Sigmoid colon (tissue), 3 donors: ENCODE measurements at regions not wholly inside any gene's neighbourhood (a gene's known extent, or its start where the extent isn't known, plus 50 kb on each side); places are given as distances from the start of the nearest gene placed in this dataset.

Experiments used
- POLR2A ChIP-seq, 2 donors: fragments of 450-650 bp; IDR thresholded peaks; one replicate each; pipeline ENCODE4 v1.6.1; 2016; ENCODE audit warnings: antibody characterized with exemption in 2 of 2, mild to moderate bottlenecking in 2 of 2, moderate library complexity in 2 of 2
- TF ChIP-seq, protein P1 (sequence below), 4 experiments: fragments of 450-650 bp in 3 of 4; fragments of 200-600 bp in 1 of 4; IDR thresholded peaks; one replicate each; pipeline ENCODE4 v1.5.1; 2016 to 2019; ENCODE audit warnings: antibody characterized with exemption in 4 of 4, mild to moderate bottlenecking in 3 of 4, moderate library complexity in 2 of 4

DNA sequence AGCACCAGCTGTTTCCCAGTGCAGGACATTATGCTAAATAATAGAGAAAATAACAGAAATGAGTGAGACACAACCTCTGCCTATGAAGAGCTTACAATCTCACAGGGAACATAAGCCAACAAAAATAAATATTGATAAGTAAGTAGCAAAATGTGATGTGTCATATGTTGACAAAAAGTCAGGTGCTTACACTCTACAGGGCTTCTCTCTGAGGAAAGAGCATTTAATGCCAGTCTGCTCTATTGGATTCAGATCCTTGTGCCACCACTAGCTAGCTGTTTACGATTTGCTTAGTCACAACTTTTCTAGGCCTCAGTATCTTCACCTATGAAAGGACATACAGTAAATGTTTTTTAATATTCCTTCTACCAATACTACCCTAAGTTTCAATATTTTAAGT is 500.9 kb upstream of the NAALADL2 start:
- no peak for TF ChIP-seq POLR2A (IDR thresholded peaks at IDR 0.05)
- TF ChIP-seq, protein P1, sequence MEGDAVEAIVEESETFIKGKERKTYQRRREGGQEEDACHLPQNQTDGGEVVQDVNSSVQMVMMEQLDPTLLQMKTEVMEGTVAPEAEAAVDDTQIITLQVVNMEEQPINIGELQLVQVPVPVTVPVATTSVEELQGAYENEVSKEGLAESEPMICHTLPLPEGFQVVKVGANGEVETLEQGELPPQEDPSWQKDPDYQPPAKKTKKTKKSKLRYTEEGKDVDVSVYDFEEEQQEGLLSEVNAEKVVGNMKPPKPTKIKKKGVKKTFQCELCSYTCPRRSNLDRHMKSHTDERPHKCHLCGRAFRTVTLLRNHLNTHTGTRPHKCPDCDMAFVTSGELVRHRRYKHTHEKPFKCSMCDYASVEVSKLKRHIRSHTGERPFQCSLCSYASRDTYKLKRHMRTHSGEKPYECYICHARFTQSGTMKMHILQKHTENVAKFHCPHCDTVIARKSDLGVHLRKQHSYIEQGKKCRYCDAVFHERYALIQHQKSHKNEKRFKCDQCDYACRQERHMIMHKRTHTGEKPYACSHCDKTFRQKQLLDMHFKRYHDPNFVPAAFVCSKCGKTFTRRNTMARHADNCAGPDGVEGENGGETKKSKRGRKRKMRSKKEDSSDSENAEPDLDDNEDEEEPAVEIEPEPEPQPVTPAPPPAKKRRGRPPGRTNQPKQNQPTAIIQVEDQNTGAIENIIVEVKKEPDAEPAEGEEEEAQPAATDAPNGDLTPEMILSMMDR (IDR thresholded peaks at IDR 0.05) = no peak
